ENCODE measurements at regions not wholly inside any gene's neighbourhood (a gene's known extent, or its start where the extent isn't known, plus 50 kb on each side); places are given as distances from the start of the nearest gene placed in this dataset.

GRCh38 chr9:91047529-91047928, 245.9 kb downstream of the SYK start:
- H2AFZ ChIP-seq (ENCODE audit: low read depth): peak overlapping the region; percentile 7
- 59% methylated on average over 5 of the region's 5 CpGs for WGBS (ENCODE audit: low lambda C conversion rate)
- no peak overlapping the region for H3K9ac ChIP-seq
- ChIA-PET POLR2A (no interaction called here), CTCF (no interaction called here)
- no peaks in the 10 kb centered on the region for H3K9me3 ChIP-seq
- H3K27ac ChIP-seq (ENCODE audit: low read depth in 2 of 2, low read length in 1 of 2): peak overlapping the region in 1 of 2 experiments; percentile 48; a peak in 2 of 4 replicates
- H3K27me3 ChIP-seq (ENCODE audit: insufficient read depth): no peaks in the 10 kb centered on the region
- no peak for TF ChIP-seq RAD21 (IDR thresholded peaks at IDR 0.05; ENCODE audit: low read length)
- TF ChIP-seq CHD2 (IDR thresholded peaks at IDR 0.05; ENCODE audit: low read length, partially characterized antibody): no peak
- TF ChIP-seq NFIC (IDR thresholded peaks at IDR 0.05; ENCODE audit: borderline replicate concordance): no peak
- TF ChIP-seq USF1 (IDR thresholded peaks at IDR 0.05; ENCODE audit: borderline replicate concordance, low read depth): no peak
- no peak for TF ChIP-seq FOSL2 (IDR thresholded peaks at IDR 0.05; ENCODE audit: borderline replicate concordance, low read depth)
- no peak for TF ChIP-seq RCOR1 (IDR thresholded peaks at IDR 0.05; ENCODE audit: low read length)
- TF ChIP-seq ELF1 (IDR thresholded peaks at IDR 0.05): no peak
- TF ChIP-seq YY1 (IDR thresholded peaks at IDR 0.05; ENCODE audit: low read depth): no peak
- no peak for TF ChIP-seq JUND (IDR thresholded peaks at IDR 0.05)
- TF ChIP-seq TEAD4 (IDR thresholded peaks at IDR 0.05; ENCODE audit: borderline replicate concordance, insufficient read depth): no peak
- no peak for TF ChIP-seq RFX5 (IDR thresholded peaks at IDR 0.05; ENCODE audit: low read length)
- no peak for TF ChIP-seq SIN3A (IDR thresholded peaks at IDR 0.05; ENCODE audit: borderline replicate concordance, low read depth, low read length)
- no peaks in the 10 kb centered on the region for H3K9me2 ChIP-seq
- peak overlapping the region in 1 of 2 experiments; percentile 25; a peak in 1 of 4 replicates for H3K4me3 ChIP-seq (ENCODE audit: low read depth in 2 of 2, low read length in 1 of 2)
- H3F3A ChIP-seq (replicated peaks; ENCODE audit: insufficient read depth): no peaks in the 10 kb centered on the region
- no peaks in the 10 kb centered on the region for H4K20me1 ChIP-seq (ENCODE audit: insufficient read depth)
- H3K79me2 ChIP-seq (ENCODE audit: insufficient read depth): no peaks in the 10 kb centered on the region
- peaks cover 0 to 7% of the 10 kb centered on the region in 2 experiments; a peak in 2 of 4 replicates for H3K4me1 ChIP-seq (ENCODE audit: control insufficient read depth in 1 of 2, insufficient read depth in 2 of 2, low read depth in 1 of 2, low read length in 1 of 2)
- DNase-seq: no peak
- peak overlapping the region; percentile 61 for H3K4me2 ChIP-seq
- no peaks in the 10 kb centered on the region for H3K36me3 ChIP-seq (replicated peaks in 1 of 2; ENCODE audit: control insufficient read depth in 1 of 2, insufficient read depth in 2 of 2, low read length in 1 of 2)

DNA sequence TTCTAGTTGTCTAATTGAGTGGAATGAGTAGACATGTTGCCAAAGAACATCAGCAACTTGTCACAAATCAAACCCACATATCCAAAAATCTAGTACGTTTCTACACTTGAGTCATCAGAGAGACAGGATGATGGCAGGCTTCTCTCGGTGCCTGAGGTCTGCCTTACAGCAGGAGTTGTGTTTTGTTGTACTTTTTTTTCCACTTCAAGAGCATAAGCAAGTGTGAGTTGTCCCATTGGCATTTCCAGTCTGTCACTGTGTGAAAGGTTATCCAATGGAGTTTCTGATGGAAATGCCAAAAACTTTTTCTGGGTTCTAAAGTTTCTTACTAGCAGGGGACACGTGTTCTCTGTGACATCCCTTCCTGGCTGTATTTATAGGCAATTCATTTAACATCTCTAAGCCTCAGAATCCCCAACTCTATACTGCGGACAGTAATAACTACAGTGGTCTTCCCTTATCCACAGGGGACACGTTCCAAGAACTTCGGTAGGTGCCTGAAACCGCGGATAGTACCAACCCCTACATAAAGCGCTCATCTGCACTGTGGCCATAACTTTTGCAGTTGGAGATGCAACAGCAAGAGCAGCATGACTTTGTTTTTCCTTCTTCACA, 246.5 kb downstream of the SYK start:
- no peaks in the 10 kb centered on the region for H3K79me2 ChIP-seq (ENCODE audit: insufficient read depth)
- H4K20me1 ChIP-seq (ENCODE audit: insufficient read depth): no peaks in the 10 kb centered on the region
- no peaks in the 10 kb centered on the region for H3K9me3 ChIP-seq
- no peaks in the 10 kb centered on the region for H3K36me3 ChIP-seq (replicated peaks in 1 of 2; ENCODE audit: control insufficient read depth in 1 of 2, insufficient read depth in 2 of 2, low read length in 1 of 2)
- H2AFZ ChIP-seq (ENCODE audit: low read depth): peak overlapping the region; percentile 7; the same call in 1 of the 2 replicates
- no peaks in the 10 kb centered on the region for H3F3A ChIP-seq (replicated peaks; ENCODE audit: insufficient read depth)
- ChIA-PET CTCF (no interaction called here), POLR2A (no interaction called here)
- no peaks in the 10 kb centered on the region for H3K27me3 ChIP-seq (ENCODE audit: insufficient read depth)
- peak overlapping the region in 1 of 2 experiments; percentile 25; a peak in 1 of 4 replicates for H3K4me3 ChIP-seq (ENCODE audit: low read depth in 2 of 2, low read length in 1 of 2)
- H3K9ac ChIP-seq: no peak overlapping the region
- peak overlapping the region; percentile 61; the same call in 1 of the 2 replicates for H3K4me2 ChIP-seq
- H3K9me2 ChIP-seq: no peaks in the 10 kb centered on the region
- 66% methylated on average over 9 of the region's 9 CpGs for WGBS (ENCODE audit: low lambda C conversion rate)
- H3K27ac ChIP-seq (ENCODE audit: low read depth in 2 of 2, low read length in 1 of 2): peak overlapping the region in 1 of 2 experiments; percentile 48; a peak in 2 of 4 replicates
- no peak for DNase-seq
- H3K4me1 ChIP-seq (ENCODE audit: control insufficient read depth in 1 of 2, insufficient read depth in 2 of 2, low read depth in 1 of 2, low read length in 1 of 2): peaks cover 0 to 7% of the 10 kb centered on the region in 2 experiments; a peak in 2 of 4 replicates
- TF ChIP-seq, protein P1, sequence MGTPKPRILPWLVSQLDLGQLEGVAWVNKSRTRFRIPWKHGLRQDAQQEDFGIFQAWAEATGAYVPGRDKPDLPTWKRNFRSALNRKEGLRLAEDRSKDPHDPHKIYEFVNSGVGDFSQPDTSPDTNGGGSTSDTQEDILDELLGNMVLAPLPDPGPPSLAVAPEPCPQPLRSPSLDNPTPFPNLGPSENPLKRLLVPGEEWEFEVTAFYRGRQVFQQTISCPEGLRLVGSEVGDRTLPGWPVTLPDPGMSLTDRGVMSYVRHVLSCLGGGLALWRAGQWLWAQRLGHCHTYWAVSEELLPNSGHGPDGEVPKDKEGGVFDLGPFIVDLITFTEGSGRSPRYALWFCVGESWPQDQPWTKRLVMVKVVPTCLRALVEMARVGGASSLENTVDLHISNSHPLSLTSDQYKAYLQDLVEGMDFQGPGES (IDR thresholded peaks at IDR 0.05; ENCODE audit: low read depth, low read length): no peak
- TF ChIP-seq TEAD4 (IDR thresholded peaks at IDR 0.05; ENCODE audit: borderline replicate concordance, insufficient read depth) (no peak), MEF2A (IDR thresholded peaks at IDR 0.05; ENCODE audit: borderline replicate concordance, low read depth) (no peak), FOXM1 (IDR thresholded peaks at IDR 0.05; ENCODE audit: low read depth) (no peak), JUND (IDR thresholded peaks at IDR 0.05) (0 out of 2 replicates have a peak, but pooled peaks have one; percentile 21), RXRA (IDR thresholded peaks at IDR 0.05; ENCODE audit: borderline replicate concordance, low read depth) (0 out of 2 replicates have a peak, but pooled peaks have one; percentile 47), PBX3 (IDR thresholded peaks at IDR 0.05) (peak; percentile 45; the same call in 1 of the 2 replicates), EP300 (IDR thresholded peaks at IDR 0.05; ENCODE audit: borderline replicate concordance in 1 of 2, low read depth in 1 of 2, low read length in 1 of 2) (0 out of 4 replicates have a peak, but pooled peaks of 1 of the 2 experiments have one; percentile 30), GABPA (IDR thresholded peaks at IDR 0.05; ENCODE audit: low read depth) (no peak), ELF1 (IDR thresholded peaks at IDR 0.05) (no peak), TCF12 (IDR thresholded peaks at IDR 0.05) (peak; percentile 38), FOSL2 (IDR thresholded peaks at IDR 0.05; ENCODE audit: borderline replicate concordance, low read depth) (peak; percentile 27; the same call in 1 of the 2 replicates), SMC3 (IDR thresholded peaks at IDR 0.05; ENCODE audit: low read depth, low read length) (no peak), NRF1 (IDR thresholded peaks at IDR 0.05; ENCODE audit: low read depth, low read length) (no peak)
- TF ChIP-seq, protein P2, sequence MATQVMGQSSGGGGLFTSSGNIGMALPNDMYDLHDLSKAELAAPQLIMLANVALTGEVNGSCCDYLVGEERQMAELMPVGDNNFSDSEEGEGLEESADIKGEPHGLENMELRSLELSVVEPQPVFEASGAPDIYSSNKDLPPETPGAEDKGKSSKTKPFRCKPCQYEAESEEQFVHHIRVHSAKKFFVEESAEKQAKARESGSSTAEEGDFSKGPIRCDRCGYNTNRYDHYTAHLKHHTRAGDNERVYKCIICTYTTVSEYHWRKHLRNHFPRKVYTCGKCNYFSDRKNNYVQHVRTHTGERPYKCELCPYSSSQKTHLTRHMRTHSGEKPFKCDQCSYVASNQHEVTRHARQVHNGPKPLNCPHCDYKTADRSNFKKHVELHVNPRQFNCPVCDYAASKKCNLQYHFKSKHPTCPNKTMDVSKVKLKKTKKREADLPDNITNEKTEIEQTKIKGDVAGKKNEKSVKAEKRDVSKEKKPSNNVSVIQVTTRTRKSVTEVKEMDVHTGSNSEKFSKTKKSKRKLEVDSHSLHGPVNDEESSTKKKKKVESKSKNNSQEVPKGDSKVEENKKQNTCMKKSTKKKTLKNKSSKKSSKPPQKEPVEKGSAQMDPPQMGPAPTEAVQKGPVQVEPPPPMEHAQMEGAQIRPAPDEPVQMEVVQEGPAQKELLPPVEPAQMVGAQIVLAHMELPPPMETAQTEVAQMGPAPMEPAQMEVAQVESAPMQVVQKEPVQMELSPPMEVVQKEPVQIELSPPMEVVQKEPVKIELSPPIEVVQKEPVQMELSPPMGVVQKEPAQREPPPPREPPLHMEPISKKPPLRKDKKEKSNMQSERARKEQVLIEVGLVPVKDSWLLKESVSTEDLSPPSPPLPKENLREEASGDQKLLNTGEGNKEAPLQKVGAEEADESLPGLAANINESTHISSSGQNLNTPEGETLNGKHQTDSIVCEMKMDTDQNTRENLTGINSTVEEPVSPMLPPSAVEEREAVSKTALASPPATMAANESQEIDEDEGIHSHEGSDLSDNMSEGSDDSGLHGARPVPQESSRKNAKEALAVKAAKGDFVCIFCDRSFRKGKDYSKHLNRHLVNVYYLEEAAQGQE (IDR thresholded peaks at IDR 0.05; ENCODE audit: low read depth, low read length): no peak
